HG03175 (cell line): ENCODE measurements at regions not wholly inside any gene's neighbourhood (a gene's known extent, or its start where the extent isn't known, plus 50 kb on each side); places are given as distances from the start of the nearest gene placed in this dataset.
A peak's percentile ranks its signal among the peaks of the same experiment; 100 is the strongest.

Experiments used
- ATAC-seq: cut with Tn5 transposase; IDR thresholded peaks from one replicate; pipeline ENCODE4 v1.9.1; 2021; ENCODE audit warnings: mild to moderate bottlenecking, moderate library complexity; ENCODE audit not compliant: unreplicated experiment

DNA sequence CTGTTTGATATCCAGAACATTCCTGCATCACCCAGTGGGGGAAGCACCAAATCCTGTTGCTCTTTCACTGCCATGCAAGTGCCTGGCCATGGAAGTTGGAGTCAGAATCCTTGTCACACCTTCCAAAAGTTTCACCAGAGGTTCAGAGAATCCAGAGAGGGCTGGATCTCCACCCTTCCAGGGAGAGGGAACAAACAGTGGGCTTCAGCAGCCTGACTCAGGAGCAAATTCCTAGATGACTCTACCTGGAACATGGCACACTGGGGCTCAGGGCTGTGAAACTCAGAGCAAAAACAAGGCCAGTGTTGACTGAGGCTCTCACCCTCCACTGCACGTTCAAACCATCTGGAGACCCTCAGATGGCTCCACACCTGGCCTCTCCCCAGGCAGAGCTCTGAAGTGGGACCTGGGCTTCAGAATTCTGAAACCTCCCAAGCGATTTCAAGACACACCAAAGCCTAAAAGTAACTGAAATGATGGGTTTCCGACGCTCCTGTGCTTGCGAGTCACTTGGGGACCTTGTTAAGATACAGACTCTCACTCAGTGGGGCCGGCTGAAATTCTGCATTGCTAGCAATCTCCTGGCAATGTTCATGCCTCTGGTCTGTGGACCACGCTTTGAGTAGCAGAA is 205.9 kb downstream of the AUH start:
- ATAC-seq: no peak

DNA sequence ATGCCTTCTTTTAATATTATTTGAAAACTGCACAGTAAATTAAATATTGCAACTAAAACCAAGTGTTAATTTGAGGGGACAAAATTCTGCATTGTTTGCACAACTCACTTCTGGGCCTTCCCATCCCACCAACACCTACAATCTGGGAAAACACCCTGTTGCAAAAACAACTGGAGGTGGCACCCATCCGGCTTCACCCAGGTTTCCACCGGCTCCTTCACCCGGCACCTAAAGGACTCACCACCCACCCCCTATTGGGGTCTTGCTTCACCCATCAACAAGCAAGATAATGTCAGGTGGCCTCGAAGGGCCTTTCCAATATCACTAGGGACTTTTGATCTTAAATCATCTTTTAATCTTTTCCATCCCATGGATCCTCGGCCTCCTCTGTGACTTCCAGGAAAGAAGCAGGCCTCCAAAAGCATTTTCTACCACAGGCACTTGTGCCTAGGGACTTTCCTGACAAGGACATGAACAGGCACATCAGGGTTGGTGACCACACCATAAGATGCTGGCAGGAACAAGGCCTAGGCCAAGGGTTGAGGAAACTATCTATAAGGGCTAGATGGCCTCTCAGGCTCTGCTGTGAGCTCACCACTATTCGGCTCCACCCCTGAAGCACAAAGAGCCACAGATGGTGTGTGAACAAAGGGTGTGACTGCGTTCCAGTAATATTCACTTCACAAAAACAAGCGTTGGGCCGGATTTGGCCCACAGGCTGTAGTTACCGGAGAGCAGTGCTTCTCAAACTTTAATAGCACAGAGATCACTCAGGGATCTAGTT is 205.1 kb downstream of the AUH start:
- ATAC-seq: no peak

DNA sequence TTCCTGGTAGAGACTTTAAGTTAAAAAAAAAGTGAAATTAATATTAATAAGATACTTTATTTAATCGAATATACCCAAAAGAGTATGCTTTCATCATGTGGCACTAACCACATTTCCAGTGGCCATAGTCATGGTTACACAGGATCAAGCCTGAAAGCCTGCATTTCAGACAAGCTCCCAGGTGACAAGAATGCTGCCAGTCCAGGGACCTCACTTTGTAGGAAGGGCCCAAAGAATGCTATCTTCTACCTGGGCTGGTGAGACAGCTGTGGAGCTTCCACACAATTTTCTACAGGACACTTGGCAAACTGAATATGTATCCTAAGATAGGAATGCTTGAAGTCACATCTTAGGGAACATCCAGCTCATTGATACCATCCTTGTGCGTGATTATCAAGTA is 203.8 kb downstream of the AUH start:
- no peak for ATAC-seq

DNA sequence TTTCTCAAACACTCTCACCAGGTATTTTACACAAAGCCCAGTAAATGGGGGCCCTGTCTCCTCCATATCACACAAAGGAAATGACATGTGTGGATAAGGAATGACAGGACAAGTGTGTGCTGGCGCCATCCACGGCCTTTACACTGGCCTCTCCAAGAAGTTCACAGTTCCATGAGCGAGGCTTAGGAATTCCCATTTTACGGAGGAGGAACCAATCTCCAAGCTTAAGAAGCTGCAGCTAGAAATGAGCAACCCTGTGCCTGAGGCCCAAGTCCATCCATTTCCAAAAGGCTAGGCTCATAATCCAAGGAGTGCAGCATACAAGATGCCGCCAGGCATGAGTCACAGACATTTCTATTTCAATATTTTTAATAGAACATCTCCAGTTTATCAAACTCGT is 203.4 kb downstream of the AUH start:
- ATAC-seq: no peak

DNA sequence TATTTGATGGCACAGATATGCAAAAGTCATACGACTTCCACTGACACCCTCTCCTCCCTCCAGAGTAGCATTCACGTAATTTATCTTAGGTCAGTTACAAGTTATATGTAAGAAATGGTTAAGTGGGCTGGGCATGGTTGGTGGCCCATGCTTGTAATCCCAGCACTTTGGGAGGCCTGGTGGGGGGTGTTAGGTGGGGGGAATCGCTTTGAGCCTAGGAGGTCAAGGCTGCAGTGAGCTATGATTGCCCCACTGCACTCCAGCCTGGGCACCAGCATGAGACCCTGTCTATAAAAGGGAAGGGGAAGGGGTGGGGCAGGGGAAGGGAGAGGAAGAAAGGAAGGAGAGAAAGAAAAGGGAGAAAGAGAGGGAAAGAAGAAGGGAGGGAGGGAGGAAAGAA is 202.8 kb downstream of the AUH start:
- ATAC-seq: no peak

DNA sequence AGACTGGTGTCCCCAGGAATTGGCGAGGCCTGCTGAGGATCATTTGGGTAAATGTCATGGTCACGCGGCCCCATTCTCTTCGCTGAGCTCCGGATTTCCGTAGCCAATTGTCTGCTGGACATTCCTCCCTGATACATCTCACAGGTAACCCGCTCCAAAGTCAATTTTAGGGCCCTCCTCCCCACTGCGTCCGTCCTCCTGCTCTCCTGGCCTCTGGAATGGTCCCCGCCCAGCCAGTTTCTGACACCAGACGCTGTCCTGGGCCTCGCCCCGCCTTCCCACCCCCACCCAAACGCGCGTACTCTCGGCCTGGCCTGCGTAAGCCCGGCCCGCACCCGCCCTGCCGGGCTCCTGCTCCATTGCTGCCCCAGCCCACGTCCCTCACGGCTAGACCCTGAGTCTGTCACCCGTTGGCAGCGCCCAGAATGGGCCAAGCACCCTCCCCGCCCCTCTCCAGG is 202.0 kb downstream of the AUH start:
- ATAC-seq: no peak

DNA sequence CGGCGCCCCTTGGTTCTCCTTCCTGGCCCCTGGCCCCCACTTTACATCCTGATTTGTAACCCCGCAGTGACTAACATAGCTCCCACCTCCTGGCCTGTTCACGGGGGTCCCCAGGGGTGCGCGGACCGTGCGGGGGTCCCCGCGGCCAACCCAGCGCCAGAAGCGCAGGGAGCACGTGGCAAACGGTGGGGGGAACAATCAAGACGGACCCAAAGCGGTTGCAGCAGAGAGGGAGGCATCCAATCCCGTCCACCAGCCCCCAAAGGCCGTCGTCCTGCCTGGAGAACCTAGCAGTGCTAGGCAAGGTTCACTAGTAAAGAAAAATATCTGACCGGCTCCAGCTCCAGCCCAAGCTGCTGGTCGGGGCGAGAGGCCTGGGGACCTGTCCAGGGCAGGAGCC is 201.5 kb downstream of the AUH start:
- no peak for ATAC-seq

DNA sequence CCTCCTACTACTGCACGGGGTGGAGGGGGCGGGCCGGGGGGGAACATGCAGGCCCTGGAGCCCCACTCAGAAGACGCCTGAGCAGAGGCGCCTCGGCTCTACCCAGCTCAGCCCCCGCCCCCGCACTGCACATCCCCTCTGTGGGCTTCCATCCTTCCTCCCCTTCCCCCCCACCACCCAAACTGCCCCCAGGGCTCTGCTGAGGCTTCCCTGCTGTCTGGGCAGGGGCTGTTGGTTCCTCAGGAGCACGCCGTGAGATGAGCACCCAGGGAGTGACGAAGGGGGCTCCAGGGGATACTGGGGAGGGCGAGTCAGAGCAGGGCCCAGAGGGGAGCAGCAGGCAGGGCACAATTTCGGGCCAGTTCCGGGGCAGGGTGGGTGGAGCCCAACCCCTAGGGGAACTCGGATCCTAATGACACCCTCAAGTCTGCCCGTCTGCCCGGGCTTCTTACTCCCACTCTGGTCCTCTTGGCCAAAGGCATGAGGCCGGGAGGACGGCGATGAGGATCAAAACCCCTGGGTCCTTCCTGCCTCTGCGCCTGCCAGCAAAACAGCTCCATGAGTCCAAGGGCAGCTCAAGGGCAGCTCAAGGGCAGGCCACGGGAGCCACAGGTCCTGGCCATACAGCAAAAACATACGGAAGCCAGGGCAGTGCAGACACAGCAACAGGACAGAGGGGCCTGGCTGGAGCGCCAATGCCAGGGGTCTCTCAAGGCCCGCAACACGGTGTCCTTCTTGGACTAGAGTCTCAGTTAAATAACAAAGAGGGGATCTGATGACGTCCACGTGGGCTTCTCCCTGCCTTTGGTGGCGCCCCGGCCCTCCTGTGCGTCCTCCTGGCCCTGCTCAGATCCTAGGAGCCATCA is 200.9 kb downstream of the AUH start:
- ATAC-seq: no peak

DNA sequence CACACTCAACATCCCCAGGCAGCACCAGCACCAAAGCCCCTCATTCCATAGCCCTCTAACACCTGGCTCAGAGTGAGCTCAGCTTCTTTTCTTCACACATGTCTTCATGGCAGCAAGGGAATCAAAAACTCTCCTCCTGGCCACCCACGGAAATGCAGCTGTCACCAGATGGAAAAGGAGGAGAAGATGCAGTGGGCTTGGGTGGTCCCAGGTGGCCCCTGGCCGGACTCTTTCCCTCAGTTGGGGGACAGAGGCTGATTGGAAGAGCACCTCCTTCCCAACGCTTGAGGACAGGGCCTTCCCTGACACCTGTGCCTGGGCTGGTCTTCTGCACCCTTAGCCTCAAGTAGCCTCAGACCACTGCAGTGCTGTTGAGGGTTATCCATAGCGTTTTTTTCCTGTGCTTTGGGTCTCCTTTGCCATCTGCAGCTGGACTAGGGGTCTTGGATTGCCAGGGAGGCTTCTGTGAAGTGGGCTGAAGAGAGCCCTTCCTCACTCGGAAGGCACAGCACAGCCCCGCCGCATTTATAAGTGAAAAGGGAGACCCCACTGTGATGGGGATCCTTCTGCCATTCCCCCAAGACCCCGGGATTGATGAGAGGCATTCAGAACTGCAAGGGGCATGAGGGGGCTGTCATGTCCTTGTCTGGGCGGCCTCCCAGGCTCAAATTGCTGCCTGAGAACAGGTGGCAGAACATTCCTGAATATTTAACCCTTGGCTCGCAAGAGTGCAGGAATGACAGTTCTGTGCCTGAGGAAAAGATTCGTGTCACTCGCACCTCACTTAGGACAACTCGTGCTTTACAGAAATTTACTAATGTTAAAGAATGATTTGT is 200.0 kb downstream of the AUH start:
- no peak for ATAC-seq

DNA sequence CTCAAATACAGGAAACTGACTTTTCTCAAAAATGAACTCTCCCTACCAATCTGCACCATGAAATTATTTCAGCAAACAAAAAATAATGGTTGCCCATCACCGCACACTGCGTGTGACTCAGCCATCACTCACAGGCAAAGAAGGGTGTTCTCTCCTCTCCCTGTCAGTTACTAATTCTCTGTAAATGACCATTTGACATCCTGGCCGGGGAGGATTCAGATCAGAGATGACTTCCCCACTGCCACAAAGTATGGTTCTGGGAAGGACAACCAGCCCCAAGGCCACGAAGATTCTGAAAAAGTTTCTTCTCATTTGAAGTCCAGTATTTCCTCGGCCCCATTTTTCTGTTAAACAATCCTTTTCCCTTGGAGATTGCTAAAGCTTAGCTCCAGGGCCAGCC is 199.4 kb downstream of the AUH start:
- no peak for ATAC-seq

DNA sequence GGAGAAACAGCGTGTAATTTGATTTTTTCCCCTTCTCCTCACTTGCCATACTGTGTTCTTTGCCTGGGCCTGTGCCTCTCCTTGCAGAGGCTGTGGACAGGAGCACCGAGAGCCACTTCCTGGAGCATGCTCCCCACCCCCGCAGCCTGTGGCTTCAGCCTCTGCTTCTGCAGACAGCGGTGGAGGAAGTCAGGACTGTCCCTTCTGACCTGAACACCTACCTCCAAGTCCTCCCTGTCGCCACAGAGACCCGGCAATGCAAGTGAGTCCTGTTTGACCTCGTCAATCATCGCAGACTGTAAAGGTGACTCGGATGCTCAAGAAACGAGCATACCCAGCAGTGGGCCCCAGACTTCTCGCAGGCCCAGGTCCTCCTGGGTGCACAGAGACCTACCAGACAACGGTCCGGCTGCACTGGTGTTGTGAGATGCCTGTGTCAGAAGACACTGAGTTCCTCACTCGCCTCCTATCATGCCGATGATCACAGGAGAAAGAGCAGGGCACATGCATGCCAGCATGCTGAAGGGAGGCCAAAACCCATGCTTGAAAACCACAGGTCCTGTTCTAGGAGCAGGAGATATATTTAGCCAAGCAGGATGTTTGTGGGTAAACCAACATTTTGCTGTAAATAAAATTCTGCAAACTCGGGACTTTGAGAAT is 198.8 kb downstream of the AUH start:
- peak; percentile 70 for ATAC-seq

DNA sequence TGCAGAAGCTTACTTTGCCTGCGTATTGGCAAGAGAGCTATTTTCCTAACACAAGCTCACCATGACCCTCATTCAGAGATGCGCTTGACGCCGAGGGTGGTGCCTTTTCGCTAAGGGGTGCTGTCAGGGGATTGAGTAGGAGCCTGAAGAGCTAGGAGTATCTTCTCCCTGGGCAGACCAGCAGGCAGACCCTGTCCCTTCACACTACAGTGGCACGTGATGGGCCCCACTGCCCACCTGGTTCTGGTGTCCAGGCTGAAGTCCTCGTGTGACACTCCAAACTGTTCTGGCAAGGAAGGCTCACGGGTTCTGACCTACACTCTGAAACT is 198.3 kb downstream of the AUH start:
- ATAC-seq: no peak

DNA sequence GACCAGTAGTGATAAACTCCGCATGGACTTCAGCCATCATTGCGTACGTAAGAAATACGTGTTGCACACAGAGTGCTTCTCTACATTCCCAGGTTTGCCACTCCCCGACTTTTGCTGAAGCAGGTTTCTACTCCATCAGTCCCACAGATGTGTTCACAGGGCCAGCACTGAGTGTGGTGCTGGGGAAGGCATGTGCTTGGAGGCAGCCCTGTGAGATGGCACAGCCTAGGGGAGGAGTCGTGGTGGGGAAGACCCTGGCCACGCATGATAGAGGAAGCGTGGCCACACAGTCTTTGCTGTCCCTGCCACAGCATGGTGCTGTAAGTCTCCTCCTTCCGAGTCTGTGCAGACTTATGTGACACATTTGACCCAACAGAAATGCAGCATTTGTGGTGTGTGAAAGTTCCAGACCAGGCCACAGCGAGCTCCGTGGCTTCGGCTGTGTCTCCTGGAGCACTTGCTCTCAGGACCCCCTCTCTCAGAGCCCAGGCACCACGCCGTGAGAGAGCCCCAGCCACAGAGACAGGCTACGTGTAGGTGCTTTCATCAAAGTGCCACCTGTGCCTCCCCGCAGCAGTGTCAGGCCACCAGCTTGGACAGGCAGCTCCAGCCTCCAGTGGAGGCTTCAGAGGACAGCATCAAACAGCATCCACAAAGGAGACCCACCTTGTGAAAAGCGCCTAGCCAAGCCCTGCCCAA is 197.8 kb downstream of the AUH start:
- no peak for ATAC-seq
